Epithelial cell of prostate (primary cell): ENCODE measurements at regions not wholly inside any gene's neighbourhood (a gene's known extent, or its start where the extent isn't known, plus 50 kb on each side); places are given as distances from the start of the nearest gene placed in this dataset.

Experiments
- DNase-seq: peaks from one replicate; pipeline ENCODE4 v3.0.0-alpha.2; 2011; ENCODE audit warnings: low read depth, low spot score
- H3K27ac ChIP-seq: fragments of 450-650 bp; 2 replicates; pipeline ENCODE4 v1.5.1; 2017; ENCODE audit warnings: mild to moderate bottlenecking

DNA sequence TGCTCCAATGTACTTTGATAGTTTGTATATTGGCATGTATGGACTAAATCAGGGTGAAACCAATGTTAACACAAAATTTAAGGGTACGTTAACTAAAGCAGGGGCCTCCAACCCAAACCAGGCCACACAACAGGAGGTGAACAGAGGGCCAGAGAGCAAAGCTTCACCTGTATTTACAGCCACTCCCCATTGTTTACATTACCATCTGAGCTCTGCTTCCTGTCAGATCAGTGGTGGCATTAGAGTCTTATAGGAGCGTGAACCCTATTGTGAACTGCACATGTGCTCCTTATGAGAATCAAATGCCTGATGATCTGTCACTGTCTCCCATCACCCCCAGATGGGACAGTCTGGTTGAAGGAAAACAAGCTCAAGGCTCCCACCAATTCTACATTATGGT is 62.0 kb upstream of the SCIN start:
- DNase-seq = no peak
- H3K27ac ChIP-seq = no peak overlapping the region

GRCh38 chr7:12517451-12517850 is 53.1 kb upstream of the SCIN start:
- DNase-seq = no peak
- no peak overlapping the region for H3K27ac ChIP-seq

GRCh38 chr7:12518920-12519681 is 51.4 kb upstream of the SCIN start:
- no peak for DNase-seq
- H3K27ac ChIP-seq = no peak overlapping the region

DNA sequence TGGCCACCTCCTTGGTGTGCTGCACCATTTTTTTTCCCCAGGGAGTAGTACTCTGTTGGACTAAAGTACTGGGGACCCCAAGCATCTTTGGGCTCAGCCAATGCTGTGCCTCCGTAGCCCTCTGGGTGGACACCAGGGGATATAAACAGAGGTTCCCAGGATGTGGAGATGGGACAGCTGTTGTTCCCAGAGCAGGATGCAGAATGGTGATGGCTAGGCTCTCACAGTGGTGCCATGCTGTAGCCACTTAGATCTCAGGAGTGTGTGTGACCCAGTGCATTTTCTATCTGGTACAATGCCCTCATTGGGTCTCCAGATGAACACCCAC is 50.9 kb upstream of the SCIN start:
- no peak for DNase-seq

More for the DNA sequence above, 50.9 kb upstream of the SCIN start:
- no peak overlapping the region for H3K27ac ChIP-seq
